ENCODE measurements at regions not wholly inside any gene's neighbourhood (a gene's known extent, or its start where the extent isn't known, plus 50 kb on each side); places are given as distances from the start of the nearest gene placed in this dataset.

DNA sequence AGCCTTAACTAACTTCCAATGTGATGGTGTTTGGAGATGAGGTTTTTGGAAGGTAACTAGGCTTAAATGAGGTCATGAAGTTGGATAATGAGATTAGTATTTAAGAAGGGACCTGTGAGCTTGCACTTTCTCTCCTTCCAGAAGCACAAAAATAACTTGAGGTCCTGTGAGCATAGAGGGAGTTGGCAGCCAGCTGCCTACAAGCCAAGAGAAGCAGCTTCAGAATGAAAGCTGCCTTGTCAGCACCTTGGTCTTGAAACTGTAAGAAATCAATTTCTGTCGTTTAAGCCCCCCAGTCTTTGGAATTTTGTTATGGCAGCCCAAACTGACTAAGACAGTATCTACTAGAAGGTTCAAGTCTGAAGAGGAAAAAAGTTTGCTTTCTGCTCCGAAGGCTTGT is 280.2 kb upstream of the GALNTL6 start:
- Mint-ChIP-seq H3K27me3 (ENCODE audit: unreplicated experiment) (no peaks in the 10 kb centered on the region), H3K36me3 (ENCODE audit: insufficient read depth, unreplicated experiment) (no peaks in the 10 kb centered on the region), H3K9me3 (ENCODE audit: low read depth, unreplicated experiment) (no peaks in the 10 kb centered on the region), H3K4me1 (ENCODE audit: low read depth, unreplicated experiment) (no peaks in the 10 kb centered on the region), H3K27ac (ENCODE audit: unreplicated experiment) (no peak overlapping the region), H3K4me3 (ENCODE audit: low read depth, unreplicated experiment) (peak overlapping the region; percentile 3)
- intact Hi-C loops (cut with micrococcal nuclease; ENCODE audit: unreplicated experiment) = no loop called here
- DNase-seq = no peak
- TF ChIP-seq, protein P1, sequence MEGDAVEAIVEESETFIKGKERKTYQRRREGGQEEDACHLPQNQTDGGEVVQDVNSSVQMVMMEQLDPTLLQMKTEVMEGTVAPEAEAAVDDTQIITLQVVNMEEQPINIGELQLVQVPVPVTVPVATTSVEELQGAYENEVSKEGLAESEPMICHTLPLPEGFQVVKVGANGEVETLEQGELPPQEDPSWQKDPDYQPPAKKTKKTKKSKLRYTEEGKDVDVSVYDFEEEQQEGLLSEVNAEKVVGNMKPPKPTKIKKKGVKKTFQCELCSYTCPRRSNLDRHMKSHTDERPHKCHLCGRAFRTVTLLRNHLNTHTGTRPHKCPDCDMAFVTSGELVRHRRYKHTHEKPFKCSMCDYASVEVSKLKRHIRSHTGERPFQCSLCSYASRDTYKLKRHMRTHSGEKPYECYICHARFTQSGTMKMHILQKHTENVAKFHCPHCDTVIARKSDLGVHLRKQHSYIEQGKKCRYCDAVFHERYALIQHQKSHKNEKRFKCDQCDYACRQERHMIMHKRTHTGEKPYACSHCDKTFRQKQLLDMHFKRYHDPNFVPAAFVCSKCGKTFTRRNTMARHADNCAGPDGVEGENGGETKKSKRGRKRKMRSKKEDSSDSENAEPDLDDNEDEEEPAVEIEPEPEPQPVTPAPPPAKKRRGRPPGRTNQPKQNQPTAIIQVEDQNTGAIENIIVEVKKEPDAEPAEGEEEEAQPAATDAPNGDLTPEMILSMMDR (IDR thresholded peaks at IDR 0.05; ENCODE audit: unreplicated experiment) = no peak
- BruUV-seq (replicated peaks) = no TSS peak
- CTCF ChIA-PET = no interaction called here

DNA sequence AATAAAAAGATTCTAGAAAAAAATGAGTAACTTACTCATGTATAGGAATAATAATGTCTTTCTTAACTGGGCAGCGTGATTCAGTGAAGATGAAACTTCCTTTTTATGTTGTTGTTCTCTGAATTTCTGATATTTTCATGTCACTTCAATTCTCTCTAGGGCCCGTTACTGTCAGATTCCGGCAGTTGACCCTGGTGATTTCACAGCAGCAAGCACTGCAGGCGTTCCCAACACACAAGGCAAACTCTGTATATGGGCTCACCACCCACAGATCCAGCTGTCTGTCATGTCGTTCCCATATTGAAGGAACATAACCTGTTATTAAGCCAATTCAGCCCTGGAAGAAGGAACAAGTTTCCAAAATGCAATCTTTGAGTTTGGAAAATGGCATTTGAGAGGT is 288.3 kb upstream of the GALNTL6 start:
- no TSS peak for BruUV-seq (replicated peaks)
- Mint-ChIP-seq H3K4me3 (ENCODE audit: low read depth, unreplicated experiment) (no peak overlapping the region), H3K36me3 (ENCODE audit: insufficient read depth, unreplicated experiment) (no peaks in the 10 kb centered on the region), H3K27ac (ENCODE audit: unreplicated experiment) (no peak overlapping the region), H3K27me3 (ENCODE audit: unreplicated experiment) (no peaks in the 10 kb centered on the region), H3K4me1 (ENCODE audit: low read depth, unreplicated experiment) (no peaks in the 10 kb centered on the region), H3K9me3 (ENCODE audit: low read depth, unreplicated experiment) (no peaks in the 10 kb centered on the region)
- CTCF ChIA-PET = no interaction called here
- DNase-seq = no peak
- intact Hi-C loops (cut with micrococcal nuclease; ENCODE audit: unreplicated experiment) = no loop called here
- TF ChIP-seq, protein P1 (IDR thresholded peaks at IDR 0.05; ENCODE audit: unreplicated experiment) = no peak

DNA sequence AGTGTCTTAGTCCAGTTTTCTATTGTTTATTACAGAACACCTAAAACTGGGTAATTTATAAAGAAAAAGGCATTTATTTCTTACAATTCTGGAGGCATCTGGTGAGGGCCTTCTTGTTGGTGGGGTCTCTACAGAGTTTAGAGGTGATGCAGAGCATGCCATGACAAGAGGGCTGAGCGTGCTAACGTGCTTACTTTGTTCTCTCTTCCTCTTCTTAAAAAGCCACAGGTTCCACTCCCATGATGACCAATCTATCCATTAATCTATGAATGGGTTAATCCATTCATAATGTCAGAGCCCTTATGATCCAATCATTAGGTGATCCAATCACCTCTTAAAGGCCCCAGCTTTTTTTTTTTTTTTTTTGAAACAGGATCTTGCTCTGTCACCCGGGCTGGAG is 291.5 kb upstream of the GALNTL6 start:
- Mint-ChIP-seq H3K4me1 (ENCODE audit: low read depth, unreplicated experiment) (no peaks in the 10 kb centered on the region), H3K9me3 (ENCODE audit: low read depth, unreplicated experiment) (no peaks in the 10 kb centered on the region), H3K36me3 (ENCODE audit: insufficient read depth, unreplicated experiment) (no peaks in the 10 kb centered on the region), H3K27me3 (ENCODE audit: unreplicated experiment) (no peaks in the 10 kb centered on the region), H3K4me3 (ENCODE audit: low read depth, unreplicated experiment) (no peak overlapping the region), H3K27ac (ENCODE audit: unreplicated experiment) (no peak overlapping the region)
- DNase-seq = no peak
- TF ChIP-seq, protein P1 (IDR thresholded peaks at IDR 0.05; ENCODE audit: unreplicated experiment) = no peak
- intact Hi-C loops (cut with micrococcal nuclease; ENCODE audit: unreplicated experiment) = no loop called here
- no TSS peak for BruUV-seq (replicated peaks)
- CTCF ChIA-PET = no interaction called here

DNA sequence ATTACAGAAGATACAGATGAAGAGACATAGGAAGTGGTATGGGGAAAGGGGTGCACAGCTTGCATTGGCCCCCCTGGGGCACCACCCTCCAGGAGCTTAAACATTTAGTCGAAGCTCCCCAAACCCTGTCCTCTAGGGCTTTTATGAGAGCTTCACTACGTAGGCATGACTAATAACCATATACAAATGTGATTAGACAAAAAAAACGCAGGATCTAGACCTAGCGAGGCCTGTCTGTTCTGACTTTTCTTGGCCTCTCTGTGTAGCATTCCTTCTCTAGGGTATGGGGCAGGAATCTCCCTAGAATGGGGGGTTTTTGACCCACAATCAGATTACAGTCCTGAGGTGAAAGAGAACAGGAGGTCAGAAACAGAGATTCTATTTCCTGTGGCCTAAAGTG is 293.7 kb upstream of the GALNTL6 start:
- no peak overlapping the region for H3K27ac Mint-ChIP-seq (ENCODE audit: unreplicated experiment)
- H3K4me3 Mint-ChIP-seq (ENCODE audit: low read depth, unreplicated experiment) = no peak overlapping the region
- H3K36me3 Mint-ChIP-seq (ENCODE audit: insufficient read depth, unreplicated experiment) = no peaks in the 10 kb centered on the region
- TF ChIP-seq, protein P1 (IDR thresholded peaks at IDR 0.05; ENCODE audit: unreplicated experiment) = no peak
- no TSS peak for BruUV-seq (replicated peaks)
- intact Hi-C loops (cut with micrococcal nuclease; ENCODE audit: unreplicated experiment) = no loop called here
- DNase-seq = no peak
- no peaks in the 10 kb centered on the region for H3K27me3 Mint-ChIP-seq (ENCODE audit: unreplicated experiment)
- CTCF ChIA-PET = no interaction called here
- no peaks in the 10 kb centered on the region for H3K4me1 Mint-ChIP-seq (ENCODE audit: low read depth, unreplicated experiment)
- H3K9me3 Mint-ChIP-seq (ENCODE audit: low read depth, unreplicated experiment) = no peaks in the 10 kb centered on the region

DNA sequence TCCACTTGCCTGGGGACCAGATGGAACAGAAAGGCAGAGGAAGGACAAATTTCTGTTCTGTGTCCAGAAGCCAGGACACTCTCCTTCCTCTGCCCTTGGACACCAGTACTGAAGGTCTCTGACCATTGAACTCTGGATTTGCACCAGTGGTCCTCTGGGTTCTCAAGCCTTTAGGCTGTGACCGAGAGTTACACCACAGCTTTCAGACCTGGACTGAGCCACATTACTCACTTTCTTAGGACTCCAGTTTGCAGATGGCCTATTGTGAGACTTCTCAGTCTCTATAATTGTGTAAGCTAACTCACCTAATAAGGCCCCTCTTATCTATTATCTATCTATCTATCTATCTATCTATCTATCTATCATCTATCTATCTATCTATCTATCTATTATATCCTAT is 295.3 kb upstream of the GALNTL6 start:
- CTCF ChIA-PET = no interaction called here
- Mint-ChIP-seq H3K4me1 (ENCODE audit: low read depth, unreplicated experiment) (no peaks in the 10 kb centered on the region), H3K36me3 (ENCODE audit: insufficient read depth, unreplicated experiment) (no peaks in the 10 kb centered on the region), H3K27me3 (ENCODE audit: unreplicated experiment) (no peaks in the 10 kb centered on the region), H3K27ac (ENCODE audit: unreplicated experiment) (no peak overlapping the region), H3K9me3 (ENCODE audit: low read depth, unreplicated experiment) (no peaks in the 10 kb centered on the region), H3K4me3 (ENCODE audit: low read depth, unreplicated experiment) (no peak overlapping the region)
- no TSS peak for BruUV-seq (replicated peaks)
- TF ChIP-seq, protein P1 (IDR thresholded peaks at IDR 0.05; ENCODE audit: unreplicated experiment) = no peak
- intact Hi-C loops (cut with micrococcal nuclease; ENCODE audit: unreplicated experiment) = no loop called here
- DNase-seq = no peak
